ENCODE measurements at regions not wholly inside any gene's neighbourhood (a gene's known extent, or its start where the extent isn't known, plus 50 kb on each side); places are given as distances from the start of the nearest gene placed in this dataset.

DNA sequence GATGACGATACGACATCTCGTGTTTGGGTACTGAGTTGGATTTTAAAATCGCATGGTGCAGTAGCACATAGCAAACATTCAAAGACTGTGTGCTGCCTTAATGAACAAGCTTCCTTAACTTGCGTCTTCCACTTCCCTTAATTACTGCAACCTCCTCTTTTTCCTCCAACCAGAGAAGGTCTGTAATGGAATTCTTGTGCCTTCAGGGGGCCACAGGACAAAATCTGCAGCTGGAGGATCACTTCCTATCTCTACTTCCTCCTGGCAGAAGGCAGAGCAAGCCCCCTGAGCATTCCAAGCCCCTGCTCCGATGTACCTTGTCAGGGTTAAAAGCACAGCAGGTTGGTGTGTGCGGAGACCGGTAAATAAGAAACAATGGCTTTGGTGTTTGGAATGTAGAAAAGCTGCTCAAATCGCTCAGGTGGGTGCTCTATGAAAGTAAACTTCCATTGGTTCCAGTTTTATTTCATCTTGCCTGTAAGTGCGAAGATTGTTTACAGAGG is 151.3 kb upstream of the UQCRFS1 start:
- Histone ChIP-seq H3K9me2 (ENCODE audit: insufficient read depth) (no peaks in the 10 kb centered on the region), H3K36me3 (ENCODE audit: control insufficient read depth in 1 of 2, insufficient read depth in 2 of 2, low read length in 2 of 2) (no peaks in the 10 kb centered on the region), H3K4me1 (ENCODE audit: control insufficient read depth in 1 of 2, insufficient read depth in 2 of 2, low read length in 2 of 2) (no peaks in the 10 kb centered on the region), H3K79me2 (ENCODE audit: insufficient read depth, low read length) (no peaks in the 10 kb centered on the region), H3K27ac (ENCODE audit: low read depth, low read length) (no peak overlapping the region), H3K9ac (ENCODE audit: low read length) (no peak overlapping the region), H3K9me3 (ENCODE audit: control insufficient read depth in 1 of 2, insufficient read depth in 1 of 2, low read depth in 1 of 2, low read length in 2 of 2) (no peaks in the 10 kb centered on the region; a peak in 1 of 4 replicates), H3K4me3 (replicated peaks in 1 of 2; ENCODE audit: low read depth in 1 of 2, low read length in 2 of 2) (no peak overlapping the region), H4K20me1 (ENCODE audit: insufficient read depth) (no peaks in the 10 kb centered on the region), H3K27me3 (ENCODE audit: insufficient read depth, low read length) (peaks cover 15% of the 10 kb centered on the region), H3K4me2 (ENCODE audit: low read length) (no peak overlapping the region), H2AFZ (ENCODE audit: low read depth, low read length, poor library complexity, severe bottlenecking) (no peak overlapping the region)
- RAD21 ChIA-PET (ENCODE audit: low non-redundant PET in 1 of 2, low total read pairs in 2 of 2, uncharacterized antibody in 2 of 2, unreplicated experiment in 2 of 2) = no interaction called here
- DNase-seq (ENCODE audit: low read depth, low spot score) = no peak
- intact Hi-C loops (cut with micrococcal nuclease) = no loop called here
- CTCF ChIA-PET = no interaction called here
- no TSS peak for BruUV-seq (replicated peaks)
- POLR2A ChIA-PET = no interaction called here
- ATAC-seq = no peak
- no peak for TF ChIP-seq TCF7L2 (IDR thresholded peaks at IDR 0.05; ENCODE audit: borderline replicate concordance, extremely low read depth, insufficient read depth, insufficient read length)
- TF ChIP-seq CEBPB (IDR thresholded peaks at IDR 0.05; ENCODE audit: low read depth) = no peak
- TF ChIP-seq CBX3 (IDR thresholded peaks at IDR 0.05; ENCODE audit: low read depth) = no peak
- TF ChIP-seq SRF (IDR thresholded peaks at IDR 0.05; ENCODE audit: low read depth) = no peak

DNA sequence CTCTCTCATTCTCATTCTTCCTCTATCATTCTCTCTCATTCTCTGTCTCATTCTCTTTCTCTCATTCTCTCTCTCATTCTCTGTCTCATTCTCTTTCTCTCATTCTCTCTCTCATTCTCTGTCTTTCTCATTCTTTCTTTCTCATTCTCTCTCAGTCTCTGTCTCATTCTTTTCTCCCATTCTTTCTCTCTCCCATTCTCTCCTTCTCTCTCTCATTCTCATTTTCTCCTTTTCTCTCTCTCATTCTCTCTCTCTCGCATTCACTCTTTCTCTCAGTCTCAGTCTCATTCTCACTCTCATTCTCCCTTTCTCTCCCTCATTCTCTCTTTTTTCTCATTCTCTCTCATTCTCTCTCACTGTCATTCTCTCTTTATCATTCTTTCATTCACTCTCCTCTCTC is 152.0 kb upstream of the UQCRFS1 start:
- H3K4me1 ChIP-seq (ENCODE audit: control insufficient read depth in 1 of 2, insufficient read depth in 2 of 2, low read length in 2 of 2) = no peaks in the 10 kb centered on the region
- TF ChIP-seq, protein P1, sequence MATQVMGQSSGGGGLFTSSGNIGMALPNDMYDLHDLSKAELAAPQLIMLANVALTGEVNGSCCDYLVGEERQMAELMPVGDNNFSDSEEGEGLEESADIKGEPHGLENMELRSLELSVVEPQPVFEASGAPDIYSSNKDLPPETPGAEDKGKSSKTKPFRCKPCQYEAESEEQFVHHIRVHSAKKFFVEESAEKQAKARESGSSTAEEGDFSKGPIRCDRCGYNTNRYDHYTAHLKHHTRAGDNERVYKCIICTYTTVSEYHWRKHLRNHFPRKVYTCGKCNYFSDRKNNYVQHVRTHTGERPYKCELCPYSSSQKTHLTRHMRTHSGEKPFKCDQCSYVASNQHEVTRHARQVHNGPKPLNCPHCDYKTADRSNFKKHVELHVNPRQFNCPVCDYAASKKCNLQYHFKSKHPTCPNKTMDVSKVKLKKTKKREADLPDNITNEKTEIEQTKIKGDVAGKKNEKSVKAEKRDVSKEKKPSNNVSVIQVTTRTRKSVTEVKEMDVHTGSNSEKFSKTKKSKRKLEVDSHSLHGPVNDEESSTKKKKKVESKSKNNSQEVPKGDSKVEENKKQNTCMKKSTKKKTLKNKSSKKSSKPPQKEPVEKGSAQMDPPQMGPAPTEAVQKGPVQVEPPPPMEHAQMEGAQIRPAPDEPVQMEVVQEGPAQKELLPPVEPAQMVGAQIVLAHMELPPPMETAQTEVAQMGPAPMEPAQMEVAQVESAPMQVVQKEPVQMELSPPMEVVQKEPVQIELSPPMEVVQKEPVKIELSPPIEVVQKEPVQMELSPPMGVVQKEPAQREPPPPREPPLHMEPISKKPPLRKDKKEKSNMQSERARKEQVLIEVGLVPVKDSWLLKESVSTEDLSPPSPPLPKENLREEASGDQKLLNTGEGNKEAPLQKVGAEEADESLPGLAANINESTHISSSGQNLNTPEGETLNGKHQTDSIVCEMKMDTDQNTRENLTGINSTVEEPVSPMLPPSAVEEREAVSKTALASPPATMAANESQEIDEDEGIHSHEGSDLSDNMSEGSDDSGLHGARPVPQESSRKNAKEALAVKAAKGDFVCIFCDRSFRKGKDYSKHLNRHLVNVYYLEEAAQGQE (IDR thresholded peaks at IDR 0.05; ENCODE audit: low read depth) = no peak
- no peak for TF ChIP-seq EZH2phosphoT487 (IDR thresholded peaks at IDR 0.05; ENCODE audit: borderline replicate concordance)
- TF ChIP-seq ZFX (IDR thresholded peaks at IDR 0.05) = no peak
- no peak for TF ChIP-seq POLR2A (IDR thresholded peaks at IDR 0.05; ENCODE audit: borderline replicate concordance, extremely low read depth, insufficient read depth, insufficient read length)
- no peak for TF ChIP-seq EZH2 (IDR thresholded peaks at IDR 0.05)
- TF ChIP-seq ELF1 (IDR thresholded peaks at IDR 0.05; ENCODE audit: borderline replicate concordance, low read depth) = no peak
- no peak for TF ChIP-seq ZNF274 (IDR thresholded peaks at IDR 0.05; ENCODE audit: low read depth, low read length)
- no peak for TF ChIP-seq SIN3A (IDR thresholded peaks at IDR 0.05; ENCODE audit: low read depth)
- TF ChIP-seq CTCF (IDR thresholded peaks at IDR 0.05 in 2 of 3, conservative IDR thresholded peaks at IDR 0.05 in 1 of 3; ENCODE audit: borderline replicate concordance in 1 of 3, insufficient read depth in 1 of 3, low read depth in 2 of 3, low read length in 2 of 3) = no peak
- TF ChIP-seq SP1 (IDR thresholded peaks at IDR 0.05; ENCODE audit: low read depth) = no peak
- no peak for TF ChIP-seq CEBPB (IDR thresholded peaks at IDR 0.05; ENCODE audit: low read depth)
- TF ChIP-seq POLR2AphosphoS5 (IDR thresholded peaks at IDR 0.05; ENCODE audit: low read depth, low read length) = no peak
- no peak for TF ChIP-seq SRF (IDR thresholded peaks at IDR 0.05; ENCODE audit: low read depth)
- no peak overlapping the region for H3K27ac ChIP-seq (ENCODE audit: low read depth, low read length)
- H3K9ac ChIP-seq (ENCODE audit: low read length) = no peak overlapping the region
- no peaks in the 10 kb centered on the region for H3K9me2 ChIP-seq (ENCODE audit: insufficient read depth)
- H3K4me3 ChIP-seq (replicated peaks in 1 of 2; ENCODE audit: low read depth in 1 of 2, low read length in 2 of 2) = no peak overlapping the region
- peaks cover 15% of the 10 kb centered on the region for H3K27me3 ChIP-seq (ENCODE audit: insufficient read depth, low read length)
- H3K4me2 ChIP-seq (ENCODE audit: low read length) = no peak overlapping the region
- no peaks in the 10 kb centered on the region for H3K36me3 ChIP-seq (ENCODE audit: control insufficient read depth in 1 of 2, insufficient read depth in 2 of 2, low read length in 2 of 2)
- no peaks in the 10 kb centered on the region for H4K20me1 ChIP-seq (ENCODE audit: insufficient read depth)
- CTCF ChIA-PET = no interaction called here
- ATAC-seq = no peak
- intact Hi-C loops (cut with micrococcal nuclease) = no loop called here
- no peak for DNase-seq (ENCODE audit: low read depth, low spot score)
- RAD21 ChIA-PET (ENCODE audit: low non-redundant PET in 1 of 2, low total read pairs in 2 of 2, uncharacterized antibody in 2 of 2, unreplicated experiment in 2 of 2) = no interaction called here
- H3K9me3 ChIP-seq (ENCODE audit: control insufficient read depth in 1 of 2, insufficient read depth in 1 of 2, low read depth in 1 of 2, low read length in 2 of 2) = no peaks in the 10 kb centered on the region; a peak in 1 of 4 replicates
- H3K79me2 ChIP-seq (ENCODE audit: insufficient read depth, low read length) = no peaks in the 10 kb centered on the region
- POLR2A ChIA-PET = no interaction called here
- BruUV-seq (replicated peaks) = no TSS peak
- H2AFZ ChIP-seq (ENCODE audit: low read depth, low read length, poor library complexity, severe bottlenecking) = no peak overlapping the region
